Natural killer cell (primary cell): ENCODE measurements at regions not wholly inside any gene's neighbourhood (a gene's known extent, or its start where the extent isn't known, plus 50 kb on each side); places are given as distances from the start of the nearest gene placed in this dataset.

ENCODE experiments used
- ATAC-seq, 3 donors: fragments of 150-1000 bp in 2 of 3; fragments of 200-7000 bp in 1 of 3; cut with Tn5 transposase; 1 replicate in 1 of 3; 2 replicates in 2 of 3; pipeline ENCODE4 v1.10.0; 2021; ENCODE audit warnings: mild to moderate bottlenecking in 2 of 3, moderate library complexity in 2 of 3
- DNase-seq, 2 donors: peaks; one replicate each; pipeline versions ENCODE4 v3.0.0 to v3.0.0-alpha.2; 2013 to 2021; ENCODE audit warnings: mixed read lengths in 1 of 2
- H3K27ac ChIP-seq: one replicate; pipeline ENCODE4 v1.5.1; 2013; ENCODE audit warnings: mild to moderate bottlenecking, low read length
- H3K27me3 ChIP-seq: one replicate; pipeline ENCODE4 v1.6.1; 2013; ENCODE audit warnings: low read length; ENCODE audit not compliant: control insufficient read depth, insufficient read depth
- H3K36me3 ChIP-seq: one replicate; pipeline ENCODE4 v1.6.1; 2013; ENCODE audit warnings: low read length; ENCODE audit not compliant: control insufficient read depth, insufficient read depth
- H3K4me1 ChIP-seq: one replicate; pipeline ENCODE4 v1.6.1; 2013; ENCODE audit warnings: low read length; ENCODE audit not compliant: control insufficient read depth, insufficient read depth
- H3K4me3 ChIP-seq: one replicate; pipeline ENCODE4 v1.5.1; 2013; ENCODE audit warnings: low read length
- H3K9me3 ChIP-seq: one replicate; pipeline ENCODE4 v1.6.1; 2013; ENCODE audit warnings: low read length; ENCODE audit not compliant: control insufficient read depth, insufficient read depth
- H3K27ac Mint-ChIP-seq, 2 donors: one replicate each; pipeline ENCODE4 v1.8.0; 2022; ENCODE audit warnings: mild to moderate bottlenecking in 2 of 2, mixed read lengths in 2 of 2, moderate library complexity in 1 of 2
- H3K27me3 Mint-ChIP-seq, 2 donors: one replicate each; pipeline ENCODE4 v1.8.0; 2022; ENCODE audit warnings: low read depth in 2 of 2, mixed read lengths in 2 of 2
- H3K36me3 Mint-ChIP-seq: one replicate; pipeline ENCODE4 v1.8.0; 2022; ENCODE audit warnings: mixed read lengths
- H3K4me1 Mint-ChIP-seq, 2 donors: one replicate each; pipeline ENCODE4 v1.8.0; 2022; ENCODE audit warnings: mixed read lengths in 2 of 2
- H3K4me3 Mint-ChIP-seq: one replicate; pipeline ENCODE4 v1.8.0; 2022; ENCODE audit warnings: mild to moderate bottlenecking, moderate library complexity, mixed read lengths
- H3K9me3 Mint-ChIP-seq, 2 donors: one replicate each; pipeline ENCODE4 v1.8.0; 2022; ENCODE audit warnings: mixed read lengths in 2 of 2
- WGBS: methylation state at CpG from one replicate; pipeline ENCODE4 v1.1.7; 2013; ENCODE audit warnings: missing lambda C conversion rate; ENCODE audit not compliant: insufficient coverage; 5-methylcytosine and 5-hydroxymethylcytosine counted together
- intact Hi-C: fragments of 100-400 bp; cut with micrococcal nuclease; formaldehyde crosslinking; loops from one replicate; pipeline ENCODE4 v1.14.2; 2022
- TF ChIP-seq, protein P1 (sequence below): fragments of 200-600 bp; IDR thresholded peaks from one replicate; pipeline ENCODE4 v1.8.0; 2022; ENCODE audit warnings: antibody characterized with exemption

DNA sequence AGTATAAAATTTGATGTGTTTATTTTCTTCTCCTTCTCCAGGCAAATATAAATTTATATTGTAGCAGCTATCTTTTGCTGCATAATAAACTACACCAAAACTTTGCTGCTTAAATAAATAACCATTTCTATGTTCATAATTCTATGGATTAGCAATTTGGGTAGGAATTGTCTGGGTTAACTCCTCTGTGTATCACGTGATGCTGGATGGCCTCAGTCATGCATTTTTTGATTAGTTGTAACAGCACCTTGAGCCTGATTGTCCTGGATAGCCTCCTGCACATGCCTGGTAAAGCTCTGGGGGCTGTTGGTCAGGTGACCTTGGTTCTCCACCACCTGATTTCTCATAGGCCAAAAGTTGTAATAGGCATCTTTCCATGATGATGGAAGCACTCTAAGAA is 572.9 kb downstream of the ETV1 start:
- TF ChIP-seq, protein P1, sequence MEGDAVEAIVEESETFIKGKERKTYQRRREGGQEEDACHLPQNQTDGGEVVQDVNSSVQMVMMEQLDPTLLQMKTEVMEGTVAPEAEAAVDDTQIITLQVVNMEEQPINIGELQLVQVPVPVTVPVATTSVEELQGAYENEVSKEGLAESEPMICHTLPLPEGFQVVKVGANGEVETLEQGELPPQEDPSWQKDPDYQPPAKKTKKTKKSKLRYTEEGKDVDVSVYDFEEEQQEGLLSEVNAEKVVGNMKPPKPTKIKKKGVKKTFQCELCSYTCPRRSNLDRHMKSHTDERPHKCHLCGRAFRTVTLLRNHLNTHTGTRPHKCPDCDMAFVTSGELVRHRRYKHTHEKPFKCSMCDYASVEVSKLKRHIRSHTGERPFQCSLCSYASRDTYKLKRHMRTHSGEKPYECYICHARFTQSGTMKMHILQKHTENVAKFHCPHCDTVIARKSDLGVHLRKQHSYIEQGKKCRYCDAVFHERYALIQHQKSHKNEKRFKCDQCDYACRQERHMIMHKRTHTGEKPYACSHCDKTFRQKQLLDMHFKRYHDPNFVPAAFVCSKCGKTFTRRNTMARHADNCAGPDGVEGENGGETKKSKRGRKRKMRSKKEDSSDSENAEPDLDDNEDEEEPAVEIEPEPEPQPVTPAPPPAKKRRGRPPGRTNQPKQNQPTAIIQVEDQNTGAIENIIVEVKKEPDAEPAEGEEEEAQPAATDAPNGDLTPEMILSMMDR = no peak
- H3K9me3 Mint-ChIP-seq = peaks cover 7 to 14% of the 10 kb centered on the region in 2 donors
- DNase-seq = no peak
- H3K9me3 ChIP-seq = peaks cover 5% of the 10 kb centered on the region
- no peak overlapping the region for H3K27ac Mint-ChIP-seq
- no peaks in the 10 kb centered on the region for H3K27me3 Mint-ChIP-seq
- no peaks in the 10 kb centered on the region for H3K4me1 Mint-ChIP-seq
- no peaks in the 10 kb centered on the region for H3K36me3 Mint-ChIP-seq
- H3K27me3 ChIP-seq = no peaks in the 10 kb centered on the region
- no peaks in the 10 kb centered on the region for H3K4me1 ChIP-seq
- no peak overlapping the region for H3K4me3 Mint-ChIP-seq
- H3K36me3 ChIP-seq = no peaks in the 10 kb centered on the region
- intact Hi-C loops = no loop called here
- no peak overlapping the region for H3K4me3 ChIP-seq
- 89% methylated on average over 1 of the region's 1 CpG for WGBS
- no peak for ATAC-seq
- no peak overlapping the region for H3K27ac ChIP-seq

GRCh38 chr7:13420726-13421125 is 568.7 kb downstream of the ETV1 start:
- Mint-ChIP-seq H3K4me3 (no peak overlapping the region), H3K27ac (no peak overlapping the region), H3K27me3 (no peaks in the 10 kb centered on the region), H3K9me3 (peaks cover 16 to 27% of the 10 kb centered on the region in 2 donors), H3K36me3 (no peaks in the 10 kb centered on the region), H3K4me1 (no peaks in the 10 kb centered on the region)
- H3K27me3 ChIP-seq = no peaks in the 10 kb centered on the region
- TF ChIP-seq, protein P1 = no peak
- H3K27ac ChIP-seq = no peak overlapping the region
- H3K9me3 ChIP-seq = peaks cover 7% of the 10 kb centered on the region
- no peaks in the 10 kb centered on the region for H3K4me1 ChIP-seq
- no peaks in the 10 kb centered on the region for H3K36me3 ChIP-seq
- no peak for DNase-seq
- no peak for ATAC-seq
- no CpG with 5 or more reads among the region's 2 CpGs for WGBS
- intact Hi-C loops = no loop called here
- H3K4me3 ChIP-seq = no peak overlapping the region

GRCh38 chr7:13421776-13422175 is 567.7 kb downstream of the ETV1 start:
- intact Hi-C loops = no loop called here
- Mint-ChIP-seq H3K36me3 (no peaks in the 10 kb centered on the region), H3K27ac (no peak overlapping the region), H3K9me3 (peaks cover 17 to 28% of the 10 kb centered on the region in 2 donors), H3K27me3 (no peaks in the 10 kb centered on the region), H3K4me1 (no peaks in the 10 kb centered on the region), H3K4me3 (no peak overlapping the region)
- H3K4me3 ChIP-seq = no peak overlapping the region
- no peaks in the 10 kb centered on the region for H3K36me3 ChIP-seq
- no peaks in the 10 kb centered on the region for H3K27me3 ChIP-seq
- ATAC-seq (no peak), DNase-seq (no peak)
- peaks cover 7% of the 10 kb centered on the region for H3K9me3 ChIP-seq
- no peaks in the 10 kb centered on the region for H3K4me1 ChIP-seq
- WGBS = 89% methylated on average over 4 of the region's 4 CpGs
- TF ChIP-seq, protein P1 = no peak
- no peak overlapping the region for H3K27ac ChIP-seq

- H3K4me3 Mint-ChIP-seq = no peak overlapping the region
- no peaks in the 10 kb centered on the region for H3K4me1 Mint-ChIP-seq
- no peak overlapping the region for H3K27ac Mint-ChIP-seq
- no peaks in the 10 kb centered on the region for H3K27me3 Mint-ChIP-seq
- ATAC-seq (no peak), DNase-seq (no peak)
- Histone ChIP-seq H3K4me3 (no peak overlapping the region), H3K27me3 (no peaks in the 10 kb centered on the region), H3K36me3 (no peaks in the 10 kb centered on the region), H3K4me1 (no peaks in the 10 kb centered on the region), H3K27ac (no peak overlapping the region), H3K9me3 (no peaks in the 10 kb centered on the region)
- H3K9me3 Mint-ChIP-seq = peaks cover 11 to 17% of the 10 kb centered on the region in 2 donors
- 83% methylated on average over 2 of the region's 2 CpGs for WGBS
- intact Hi-C loops = no loop called here
- TF ChIP-seq, protein P1 = no peak
- no peaks in the 10 kb centered on the region for H3K36me3 Mint-ChIP-seq
These were observed 555.5 kb downstream of the ETV1 start for GRCh38 chr7:13433946-13434345.
